Glomerular visceral epithelial cell (primary cell): ENCODE measurements at regions not wholly inside any gene's neighbourhood (a gene's known extent, or its start where the extent isn't known, plus 50 kb on each side); places are given as distances from the start of the nearest gene placed in this dataset.
A peak's percentile ranks its signal among the peaks of the same experiment; 100 is the strongest.

Source experiments
- DNase-seq: peaks from one replicate; pipeline ENCODE4 v3.0.0-alpha.2; 2016; ENCODE audit errors: extremely low spot score

- DNase-seq: no peak
Measured at GRCh38 chr5:112625689-112626438, 111.8 kb upstream of the APC start.

DNA sequence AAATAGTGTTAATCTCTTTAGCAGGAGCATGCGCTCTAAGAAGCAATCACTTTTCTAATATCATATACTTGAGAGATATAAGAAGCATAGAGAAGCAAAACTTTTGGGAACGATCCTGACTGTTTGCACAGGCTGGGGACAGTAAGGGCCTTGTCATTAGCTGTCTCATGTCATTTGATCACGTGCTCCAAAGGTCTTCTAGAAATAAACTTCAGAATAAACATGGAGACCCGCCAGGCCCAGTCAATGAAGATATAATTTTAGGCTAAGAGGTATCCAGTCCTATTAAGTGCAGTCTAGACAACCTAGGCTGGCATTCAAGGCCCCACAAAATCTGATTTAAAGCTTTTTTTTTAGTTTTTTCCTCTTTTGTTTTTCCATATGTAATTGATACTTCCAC lies 111.0 kb upstream of the APC start:
- DNase-seq: no peak

DNA sequence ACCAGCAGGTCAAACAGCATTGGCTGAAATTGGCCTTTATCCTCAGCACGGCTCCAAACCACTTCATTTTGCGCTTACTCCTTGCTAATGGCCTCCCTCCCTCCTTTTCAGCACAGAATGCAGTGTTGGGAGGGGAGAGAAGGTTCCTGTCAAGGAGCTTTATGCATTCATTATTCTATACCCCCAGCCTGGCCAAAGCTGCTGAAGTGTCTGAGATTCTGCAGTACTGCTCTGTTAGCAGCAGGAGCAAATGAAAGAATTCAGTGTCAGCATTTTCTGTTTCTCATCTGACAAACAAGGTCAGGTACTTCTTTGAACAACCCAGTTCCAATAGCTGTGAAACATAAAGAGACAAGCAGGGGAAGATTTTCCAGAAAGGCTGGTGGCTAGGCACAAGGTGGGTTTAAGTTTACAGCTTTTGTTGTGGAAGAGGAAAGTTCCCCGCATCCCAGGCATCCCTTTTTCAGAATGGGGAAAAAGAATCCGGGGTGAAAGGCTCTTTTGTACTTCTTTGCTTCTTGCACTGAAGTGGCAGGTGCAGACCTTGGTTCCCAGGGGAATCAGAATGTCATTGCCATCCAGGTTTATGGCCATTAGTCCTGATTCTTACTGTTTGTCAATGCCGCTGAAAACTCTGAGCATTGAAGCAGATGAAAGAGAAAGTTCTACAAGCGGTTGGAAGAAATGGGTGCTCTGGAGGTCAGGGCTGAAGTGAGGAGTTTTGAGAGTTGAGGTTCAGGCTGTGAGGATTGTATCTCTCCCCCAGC lies 109.3 kb upstream of the APC start:
- no peak for DNase-seq

GRCh38 chr5:112630246-112631009 lies 107.3 kb upstream of the APC start:
- DNase-seq: no peak

DNA sequence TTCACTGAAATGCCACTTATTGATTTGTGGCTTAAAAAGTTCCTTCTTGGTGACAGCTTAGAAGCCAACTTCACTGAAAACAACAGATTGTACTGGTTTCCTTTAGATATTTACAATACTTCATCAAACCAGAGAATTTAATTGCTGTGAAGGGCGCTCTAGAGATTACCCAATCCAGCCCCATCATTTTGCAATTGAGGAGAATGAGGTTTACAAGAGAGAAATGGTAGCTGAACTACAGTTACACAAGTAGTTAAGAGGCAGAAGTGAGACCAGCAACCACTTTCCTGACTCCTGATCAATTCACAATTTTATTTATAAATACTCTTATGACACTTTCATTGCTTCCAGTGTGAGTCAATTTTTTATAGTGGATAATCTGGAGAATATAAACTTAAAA lies 103.5 kb upstream of the APC start:
- no peak for DNase-seq

GRCh38 chr5:112634796-112635195 lies 102.9 kb upstream of the APC start:
- DNase-seq: no peak

DNA sequence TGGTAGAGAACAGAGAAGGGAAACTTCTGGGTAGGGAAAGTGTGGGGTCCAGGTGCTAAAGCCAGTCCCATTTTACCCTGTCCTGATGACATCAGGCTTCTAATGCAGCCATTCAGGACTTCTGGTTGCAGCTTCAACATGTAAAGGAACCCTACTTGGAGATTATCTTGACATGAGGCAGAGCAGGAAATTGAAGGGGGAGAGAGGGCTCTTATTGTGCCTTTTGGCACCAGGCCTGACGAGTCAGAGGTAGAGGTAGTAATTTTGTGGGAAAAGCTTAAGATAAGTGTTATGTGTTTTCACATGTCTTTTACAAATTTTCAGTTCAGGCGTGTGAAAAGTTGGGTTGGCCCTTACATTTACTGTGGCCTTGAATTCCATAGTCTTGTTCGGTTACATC lies 102.4 kb upstream of the APC start:
- no peak for DNase-seq

- DNase-seq: peak; percentile 7
Measured at GRCh38 chr5:112635771-112636731, 101.6 kb upstream of the APC start.

DNA sequence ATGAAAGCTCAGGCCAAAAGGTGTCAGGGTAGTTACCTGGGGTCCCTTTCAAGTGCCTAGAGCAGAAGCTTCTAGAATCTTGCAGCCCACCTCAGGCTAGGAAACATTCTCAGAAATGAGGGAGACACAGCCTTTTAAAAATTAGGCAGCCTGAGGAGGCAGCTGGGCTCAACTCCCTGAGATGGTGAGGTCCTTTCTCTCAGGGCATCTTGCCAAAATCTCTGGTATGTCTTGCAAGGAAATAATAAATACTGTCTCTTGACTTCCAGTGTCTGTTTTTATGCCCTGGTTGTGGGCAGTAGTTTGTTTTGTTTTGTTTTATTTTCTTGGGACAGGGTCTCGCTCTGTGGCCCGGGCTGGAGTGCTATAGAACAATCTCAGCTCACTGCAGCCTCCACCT lies 100.9 kb upstream of the APC start:
- DNase-seq: peak; percentile 9

DNA sequence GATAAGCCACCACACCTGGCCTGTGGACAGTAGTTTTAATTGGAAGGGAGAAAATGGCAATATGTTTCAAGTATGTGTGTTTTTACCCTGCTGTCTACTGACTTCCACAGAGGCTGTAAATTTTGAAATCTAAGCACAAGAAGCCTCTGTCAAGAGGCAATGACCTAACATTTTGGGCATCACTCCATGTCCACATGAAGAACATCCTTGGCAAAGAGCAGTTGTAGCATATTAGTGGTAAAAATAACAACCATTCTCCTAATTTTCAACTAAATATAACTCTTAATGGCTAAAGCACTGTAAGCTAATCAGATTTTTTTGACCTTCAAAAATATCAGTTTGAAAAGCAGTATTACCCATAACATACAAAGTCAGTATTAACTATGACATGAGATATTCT lies 100.3 kb upstream of the APC start:
- no peak for DNase-seq

- DNase-seq: no peak
Measured at GRCh38 chr5:112640546-112640945, 97.1 kb upstream of the APC start.

- DNase-seq: no peak
Measured at GRCh38 chr5:112641515-112642110, 96.1 kb upstream of the APC start.

GRCh38 chr5:112642885-112643284 lies 94.8 kb upstream of the APC start:
- no peak for DNase-seq

DNA sequence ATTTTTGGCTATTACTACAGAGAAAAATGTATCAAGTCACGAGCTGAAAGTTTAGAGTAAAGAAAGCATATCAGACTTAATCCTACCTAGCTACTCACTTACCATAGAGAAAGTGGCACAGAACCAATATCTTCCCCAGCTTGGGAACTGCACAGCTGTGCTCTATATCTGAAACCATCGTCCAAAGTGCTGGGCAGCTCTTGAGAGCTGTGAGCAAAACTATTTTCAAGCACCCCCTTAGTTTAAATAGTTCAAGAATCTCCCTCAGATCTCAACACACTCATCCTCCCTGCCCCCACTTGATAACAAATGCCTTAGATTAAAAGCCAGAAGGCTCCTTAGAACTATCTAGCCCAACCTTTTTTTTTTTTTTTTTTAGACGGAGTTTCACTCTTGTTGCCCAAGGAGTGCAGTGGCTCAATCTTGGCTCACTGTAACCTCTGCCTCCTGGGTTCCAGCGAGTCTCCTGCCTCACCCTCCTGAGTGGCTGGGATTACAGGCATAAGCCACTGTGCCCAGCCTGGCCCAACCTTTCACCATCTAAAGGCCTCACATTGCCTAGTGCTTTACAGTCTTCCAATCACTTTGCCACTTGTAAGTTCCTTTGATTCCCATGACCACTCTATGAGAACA lies 94.2 kb upstream of the APC start:
- DNase-seq: no peak

DNA sequence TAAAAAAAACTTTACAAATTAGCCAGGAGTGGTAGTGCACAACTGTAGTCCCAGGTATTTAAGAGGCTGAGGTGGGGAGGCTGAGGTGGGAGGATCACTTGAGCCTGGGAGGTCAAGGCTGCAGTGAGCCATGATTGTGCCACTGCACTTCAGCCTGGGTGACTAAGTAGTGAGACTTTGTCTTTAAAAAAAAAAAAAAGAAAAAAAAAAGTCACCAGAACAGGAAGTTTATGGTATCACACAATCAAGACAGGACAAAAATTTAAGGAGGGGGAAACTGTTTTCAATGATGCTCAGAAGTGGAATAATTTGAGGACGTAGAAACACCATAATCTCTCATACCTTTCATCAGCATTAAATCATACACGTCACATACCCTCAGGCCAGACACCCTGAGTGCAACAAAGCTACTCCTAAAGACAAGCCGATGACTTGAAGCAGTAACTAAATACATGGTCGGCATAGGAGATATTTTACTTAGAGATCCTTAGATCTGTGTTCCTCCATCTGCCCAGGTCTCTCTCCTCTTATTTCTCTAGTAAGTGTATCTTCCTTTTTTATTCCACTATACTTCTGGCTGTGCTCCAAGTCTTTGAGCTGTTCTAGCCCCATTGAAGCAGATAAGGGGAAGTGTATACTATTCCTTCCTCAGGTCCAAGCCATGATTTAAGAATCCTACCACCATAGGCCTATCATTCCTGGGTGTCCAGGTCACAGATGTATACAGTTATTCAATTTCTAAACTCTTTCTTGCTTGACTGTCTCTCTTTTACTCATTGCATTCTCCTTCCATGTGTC lies 91.3 kb upstream of the APC start:
- DNase-seq: no peak

- no peak for DNase-seq
Measured at GRCh38 chr5:112647428-112647827, 90.3 kb upstream of the APC start.

DNA sequence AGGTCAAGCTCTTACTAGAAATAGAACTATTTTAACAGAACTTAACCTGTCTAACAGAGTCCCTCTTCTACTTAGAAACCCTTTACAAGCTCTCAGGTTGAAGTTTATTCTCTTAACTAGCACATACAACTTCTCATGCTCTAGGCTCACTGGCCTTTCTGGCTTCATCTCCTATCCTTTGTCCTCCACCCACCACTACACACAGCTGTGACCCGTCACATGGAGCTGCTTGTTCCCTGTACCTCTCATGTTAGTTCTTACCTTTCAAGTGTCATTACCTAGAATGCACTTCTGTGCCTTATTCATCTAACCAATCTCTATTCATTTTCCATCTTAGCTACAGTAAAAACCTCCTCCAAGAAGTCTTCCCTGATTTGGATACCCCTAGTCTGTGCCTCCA lies 89.4 kb upstream of the APC start:
- DNase-seq: no peak

GRCh38 chr5:112649882-112650281 lies 87.8 kb upstream of the APC start:
- DNase-seq: no peak

- DNase-seq: no peak
Measured at GRCh38 chr5:112653638-112654205, 84.0 kb upstream of the APC start.
